Memory B cell (primary cell): ENCODE measurements at regions not wholly inside any gene's neighbourhood (a gene's known extent, or its start where the extent isn't known, plus 50 kb on each side); places are given as distances from the start of the nearest gene placed in this dataset.

ENCODE experiments used
- ATAC-seq: fragments of 150-1000 bp; cut with Tn5 transposase; 2 replicates; pipeline ENCODE4 v1.10.0; 2021; ENCODE audit warnings: low read depth, mild to moderate bottlenecking, moderate library complexity
- DNase-seq, 2 donors: peaks; one replicate each; pipeline ENCODE4 v3.0.0; 2022; ENCODE audit warnings: low spot score in 2 of 2
- H3K27ac Mint-ChIP-seq: one replicate; pipeline ENCODE4 v1.8.0; 2022; ENCODE audit warnings: mild to moderate bottlenecking, moderate library complexity, mixed read lengths
- H3K27me3 Mint-ChIP-seq: one replicate; pipeline ENCODE4 v1.8.0; 2022; ENCODE audit warnings: mixed read lengths
- H3K36me3 Mint-ChIP-seq: one replicate; pipeline ENCODE4 v1.8.0; 2022; ENCODE audit warnings: mild to moderate bottlenecking, mixed read lengths
- H3K4me1 Mint-ChIP-seq: one replicate; pipeline ENCODE4 v1.8.0; 2022; ENCODE audit warnings: mixed read lengths
- H3K4me3 Mint-ChIP-seq: one replicate; pipeline ENCODE4 v1.8.0; 2022; ENCODE audit warnings: mild to moderate bottlenecking, moderate library complexity, mixed read lengths
- H3K9me3 Mint-ChIP-seq: one replicate; pipeline ENCODE4 v1.8.0; 2022; ENCODE audit warnings: mixed read lengths

- peaks cover 4% of the 10 kb centered on the region for H3K27me3 Mint-ChIP-seq
- H3K4me1 Mint-ChIP-seq: no peaks in the 10 kb centered on the region
- no peak overlapping the region for H3K4me3 Mint-ChIP-seq
- H3K36me3 Mint-ChIP-seq: peaks cover under 1% of the 10 kb centered on the region
- ATAC-seq: no peak
- no peak for DNase-seq
- peaks cover 2% of the 10 kb centered on the region for H3K9me3 Mint-ChIP-seq
- no peak overlapping the region for H3K27ac Mint-ChIP-seq
Observed at GRCh38 chr2:168300460-168300859, 53.1 kb upstream of the STK39 start.

GRCh38 chr2:168304024-168304681 lies 56.8 kb upstream of the STK39 start:
- Mint-ChIP-seq H3K9me3 (peaks cover 15% of the 10 kb centered on the region), H3K36me3 (peaks cover 3% of the 10 kb centered on the region), H3K4me3 (no peak overlapping the region), H3K4me1 (no peaks in the 10 kb centered on the region), H3K27me3 (peaks cover 5% of the 10 kb centered on the region), H3K27ac (no peak overlapping the region)
- DNase-seq (no peak), ATAC-seq (no peak)

- Mint-ChIP-seq H3K9me3 (peaks cover 15% of the 10 kb centered on the region), H3K4me3 (no peak overlapping the region), H3K27ac (no peak overlapping the region), H3K36me3 (peaks cover 3% of the 10 kb centered on the region), H3K4me1 (no peaks in the 10 kb centered on the region), H3K27me3 (peaks cover 3% of the 10 kb centered on the region)
- ATAC-seq: no peak
- no peak for DNase-seq
Observed at GRCh38 chr2:168307379-168307778, 60.0 kb upstream of the STK39 start.

GRCh38 chr2:168310580-168310979 lies 63.2 kb upstream of the STK39 start:
- H3K4me1 Mint-ChIP-seq: no peaks in the 10 kb centered on the region
- DNase-seq (no peak), ATAC-seq (no peak)
- no peak overlapping the region for H3K4me3 Mint-ChIP-seq
- H3K27me3 Mint-ChIP-seq: peaks cover 1% of the 10 kb centered on the region
- H3K36me3 Mint-ChIP-seq: peaks cover 1% of the 10 kb centered on the region
- peaks cover 14% of the 10 kb centered on the region for H3K9me3 Mint-ChIP-seq
- H3K27ac Mint-ChIP-seq: no peak overlapping the region

- peaks cover 11% of the 10 kb centered on the region for H3K9me3 Mint-ChIP-seq
- DNase-seq (no peak), ATAC-seq (no peak)
- no peaks in the 10 kb centered on the region for H3K4me1 Mint-ChIP-seq
- no peak overlapping the region for H3K27ac Mint-ChIP-seq
- peaks cover 1% of the 10 kb centered on the region for H3K27me3 Mint-ChIP-seq
- H3K36me3 Mint-ChIP-seq: no peaks in the 10 kb centered on the region
- no peak overlapping the region for H3K4me3 Mint-ChIP-seq
Observed at GRCh38 chr2:168311261-168311910, 64.0 kb upstream of the STK39 start.

GRCh38 chr2:168312036-168312822 lies 64.8 kb upstream of the STK39 start:
- Mint-ChIP-seq H3K4me1 (no peaks in the 10 kb centered on the region), H3K27ac (no peak overlapping the region), H3K27me3 (peaks cover 1% of the 10 kb centered on the region), H3K9me3 (peaks cover 7% of the 10 kb centered on the region), H3K36me3 (no peaks in the 10 kb centered on the region), H3K4me3 (no peak overlapping the region)
- ATAC-seq: no peak
- DNase-seq: no peak

- Mint-ChIP-seq H3K4me3 (no peak overlapping the region), H3K4me1 (no peaks in the 10 kb centered on the region), H3K36me3 (no peaks in the 10 kb centered on the region), H3K27ac (no peak overlapping the region), H3K27me3 (no peaks in the 10 kb centered on the region), H3K9me3 (peaks cover 2% of the 10 kb centered on the region)
- ATAC-seq (no peak), DNase-seq (no peak)
Observed at GRCh38 chr2:168314236-168314635, 66.8 kb upstream of the STK39 start.

- H3K27ac Mint-ChIP-seq: no peak overlapping the region
- H3K4me1 Mint-ChIP-seq: no peaks in the 10 kb centered on the region
- DNase-seq (no peak), ATAC-seq (no peak)
- H3K4me3 Mint-ChIP-seq: no peak overlapping the region
- H3K27me3 Mint-ChIP-seq: no peaks in the 10 kb centered on the region
- H3K9me3 Mint-ChIP-seq: peaks cover 2% of the 10 kb centered on the region
- H3K36me3 Mint-ChIP-seq: no peaks in the 10 kb centered on the region
Observed at GRCh38 chr2:168315331-168316072, 68.1 kb upstream of the STK39 start.

GRCh38 chr2:168316073-168316440 lies 68.7 kb upstream of the STK39 start:
- H3K36me3 Mint-ChIP-seq: no peaks in the 10 kb centered on the region
- H3K27me3 Mint-ChIP-seq: no peaks in the 10 kb centered on the region
- H3K4me1 Mint-ChIP-seq: no peaks in the 10 kb centered on the region
- peaks cover 2% of the 10 kb centered on the region for H3K9me3 Mint-ChIP-seq
- H3K4me3 Mint-ChIP-seq: no peak overlapping the region
- no peak for ATAC-seq
- no peak overlapping the region for H3K27ac Mint-ChIP-seq
- no peak for DNase-seq

GRCh38 chr2:168317282-168317681 lies 69.9 kb upstream of the STK39 start:
- no peaks in the 10 kb centered on the region for H3K36me3 Mint-ChIP-seq
- ATAC-seq: no peak
- H3K4me3 Mint-ChIP-seq: no peak overlapping the region
- no peaks in the 10 kb centered on the region for H3K4me1 Mint-ChIP-seq
- H3K27me3 Mint-ChIP-seq: no peaks in the 10 kb centered on the region
- H3K9me3 Mint-ChIP-seq: peaks cover 2% of the 10 kb centered on the region
- H3K27ac Mint-ChIP-seq: no peak overlapping the region
- no peak for DNase-seq

- H3K36me3 Mint-ChIP-seq: no peaks in the 10 kb centered on the region
- ATAC-seq: no peak
- no peak for DNase-seq
- H3K27ac Mint-ChIP-seq: no peak overlapping the region
- no peaks in the 10 kb centered on the region for H3K9me3 Mint-ChIP-seq
- H3K27me3 Mint-ChIP-seq: peaks cover 11% of the 10 kb centered on the region
- H3K4me1 Mint-ChIP-seq: no peaks in the 10 kb centered on the region
- no peak overlapping the region for H3K4me3 Mint-ChIP-seq
Observed at GRCh38 chr2:168320267-168320666, 72.9 kb upstream of the STK39 start.

GRCh38 chr2:168322325-168323007 lies 75.1 kb upstream of the STK39 start:
- no peak overlapping the region for H3K27ac Mint-ChIP-seq
- H3K9me3 Mint-ChIP-seq: no peaks in the 10 kb centered on the region
- no peak for ATAC-seq
- DNase-seq: no peak
- H3K36me3 Mint-ChIP-seq: no peaks in the 10 kb centered on the region
- no peaks in the 10 kb centered on the region for H3K4me1 Mint-ChIP-seq
- H3K4me3 Mint-ChIP-seq: no peak overlapping the region
- peaks cover 11% of the 10 kb centered on the region for H3K27me3 Mint-ChIP-seq

- ATAC-seq (no peak), DNase-seq (no peak)
- no peaks in the 10 kb centered on the region for H3K36me3 Mint-ChIP-seq
- H3K4me1 Mint-ChIP-seq: no peaks in the 10 kb centered on the region
- peaks cover 11% of the 10 kb centered on the region for H3K27me3 Mint-ChIP-seq
- H3K9me3 Mint-ChIP-seq: no peaks in the 10 kb centered on the region
- no peak overlapping the region for H3K4me3 Mint-ChIP-seq
- no peak overlapping the region for H3K27ac Mint-ChIP-seq
Observed at GRCh38 chr2:168323529-168324021, 76.2 kb upstream of the STK39 start.
